B cell (primary cell): ENCODE measurements at regions not wholly inside any gene's neighbourhood (a gene's known extent, or its start where the extent isn't known, plus 50 kb on each side); places are given as distances from the start of the nearest gene placed in this dataset.

ENCODE experiments used
- ATAC-seq: fragments of 200-7000 bp; cut with Tn5 transposase; one replicate; pipeline ENCODE4 v1.10.0; 2021; ENCODE audit warnings: low read depth, mild to moderate bottlenecking, moderate number of reproducible peaks, moderate library complexity
- CTCF ChIA-PET: fragments of 350-600 bp; sonication (Branson Sonifier 250); formaldehyde crosslinking; loops from one replicate; lab custom pipeline; 2021; ENCODE audit warnings: antibody characterized with exemption, inconsistent platforms; lab: Charles Lee
- POLR2A ChIA-PET: fragments of 350-600 bp; sonication (Branson Sonifier 250); formaldehyde crosslinking; loops from one replicate; lab custom pipeline; 2021; ENCODE audit warnings: antibody characterized with exemption; lab: Charles Lee
- DNase-seq: peaks from one replicate; pipeline ENCODE4 v3.0.0; 2013
- H2AFZ ChIP-seq: 2 replicates; pipeline ENCODE4 v1.6.1; 2012; ENCODE audit warnings: mild to moderate bottlenecking, low read depth, low read length; ENCODE audit not compliant: insufficient read depth, poor library complexity, severe bottlenecking
- H3K27ac ChIP-seq, 2 donors: 1 replicate in 1 of 2; 2 replicates in 1 of 2; pipeline ENCODE4 v1.5.1; 2012 to 2013; ENCODE audit warnings: low read length in 2 of 2, mild to moderate bottlenecking in 2 of 2, moderate library complexity in 1 of 2
- H3K27me3 ChIP-seq, 4 experiments: fragments of 200-600 bp in 1 of 4; sonication (generic) in 1 of 4; replicated peaks in 1 of 4; 1 replicate in 2 of 4; 2 replicates in 2 of 4; pipeline versions ENCODE4 v1.6.1 to v1.7.0; 2013 to 2016; ENCODE audit warnings: low read length in 3 of 4, mild to moderate bottlenecking in 2 of 4, mixed read lengths in 1 of 4, moderate library complexity in 1 of 4; ENCODE audit not compliant: insufficient read depth in 4 of 4, control insufficient read depth in 3 of 4; ENCODE audit errors: control extremely low read depth in 1 of 4
- H3K36me3 ChIP-seq, 2 experiments: replicated peaks in 1 of 2; 1 replicate in 1 of 2; 2 replicates in 1 of 2; pipeline versions ENCODE4 v1.6.1 to v1.7.1; 2013; ENCODE audit warnings: low read length in 1 of 2; ENCODE audit not compliant: insufficient read depth in 2 of 2, control insufficient read depth in 1 of 2; ENCODE audit errors: control extremely low read depth in 1 of 2, extremely low read depth in 1 of 2
- H3K4me1 ChIP-seq, 2 donors: fragments of 200-600 bp in 1 of 2; sonication (generic) in 1 of 2; 1 replicate in 1 of 2; 2 replicates in 1 of 2; pipeline versions ENCODE4 v1.5.1 to v1.6.1; 2013 to 2017; ENCODE audit warnings: low read length in 2 of 2; ENCODE audit not compliant: control insufficient read depth in 2 of 2, insufficient read depth in 2 of 2
- H3K4me2 ChIP-seq: replicated peaks from 2 replicates; pipeline ENCODE3; 2012; ENCODE audit warnings: mild to moderate bottlenecking, low read depth, low read length; ENCODE audit not compliant: poor library complexity, severe bottlenecking
- H3K4me3 ChIP-seq, 5 experiments: fragments of 200-600 bp in 1 of 5; sonication (generic) in 1 of 5; 1 replicate in 3 of 5; 2 replicates in 2 of 5; pipeline versions ENCODE4 v1.5.1 to v1.7.0; 2011 to 2016; ENCODE audit warnings: low read length in 4 of 5, mild to moderate bottlenecking in 4 of 5, low read depth in 2 of 5, control low read depth in 1 of 5, moderate library complexity in 1 of 5; ENCODE audit not compliant: insufficient read depth in 1 of 5; ENCODE audit errors: control extremely low read depth in 1 of 5, extremely low read depth in 1 of 5
- H3K79me2 ChIP-seq: fragments of 200-600 bp; sonication (generic); one replicate; pipeline ENCODE4 v1.6.0; 2016; ENCODE audit warnings: low read length; ENCODE audit not compliant: control insufficient read depth, insufficient read depth
- H3K9ac ChIP-seq: fragments of 200-600 bp; sonication (generic); 2 replicates; pipeline ENCODE4 v1.6.1; 2017; ENCODE audit warnings: mild to moderate bottlenecking, low read length, moderate library complexity
- H3K9me3 ChIP-seq, 3 donors: one replicate each; pipeline versions ENCODE4 v1.6.1 to v1.7.1; 2013; ENCODE audit warnings: low read length in 2 of 3; ENCODE audit not compliant: control insufficient read depth in 2 of 3, insufficient read depth in 1 of 3; ENCODE audit errors: control extremely low read depth in 1 of 3
- H4K20me1 ChIP-seq: 2 replicates; pipeline ENCODE4 v1.6.0; 2012; ENCODE audit warnings: mild to moderate bottlenecking, low read length; ENCODE audit not compliant: insufficient read depth, control insufficient read depth, poor library complexity, severe bottlenecking
- H3K27ac Mint-ChIP-seq: one replicate; pipeline ENCODE4 v1.8.0; 2021; ENCODE audit warnings: mixed read lengths
- H3K27me3 Mint-ChIP-seq: one replicate; pipeline ENCODE4 v1.8.0; 2021; ENCODE audit warnings: mixed read lengths
- H3K4me1 Mint-ChIP-seq: one replicate; pipeline ENCODE4 v1.8.0; 2021; ENCODE audit warnings: mixed read lengths
- H3K4me3 Mint-ChIP-seq: one replicate; pipeline ENCODE4 v1.8.0; 2021; ENCODE audit warnings: mixed read lengths
- H3K9me3 Mint-ChIP-seq: one replicate; pipeline ENCODE4 v1.8.0; 2022; ENCODE audit warnings: mixed read lengths; ENCODE audit not compliant: insufficient read depth
- EZH2 ChIP-seq: IDR thresholded peaks from 2 replicates; pipeline ENCODE4 v1.6.1; 2012; ENCODE audit warnings: borderline replicate concordance, low read depth, mild to moderate bottlenecking, moderate library complexity, low read length; ENCODE audit not compliant: insufficient read depth, poor library complexity, severe bottlenecking
- WGBS: methylation state at CpG from one replicate; pipeline ENCODE4 v1.1.5; 2013; ENCODE audit warnings: missing lambda C conversion rate; ENCODE audit not compliant: insufficient coverage; 5-methylcytosine and 5-hydroxymethylcytosine counted together
- intact Hi-C: fragments of 100-400 bp; cut with micrococcal nuclease; formaldehyde crosslinking; loops from one replicate; pipeline ENCODE4 v1.10.0; 2022
- TF ChIP-seq, protein P1 (sequence below): fragments of 200-600 bp; IDR thresholded peaks from one replicate; pipeline ENCODE4 v1.8.0; 2022; ENCODE audit warnings: antibody characterized with exemption, mild to moderate bottlenecking

DNA sequence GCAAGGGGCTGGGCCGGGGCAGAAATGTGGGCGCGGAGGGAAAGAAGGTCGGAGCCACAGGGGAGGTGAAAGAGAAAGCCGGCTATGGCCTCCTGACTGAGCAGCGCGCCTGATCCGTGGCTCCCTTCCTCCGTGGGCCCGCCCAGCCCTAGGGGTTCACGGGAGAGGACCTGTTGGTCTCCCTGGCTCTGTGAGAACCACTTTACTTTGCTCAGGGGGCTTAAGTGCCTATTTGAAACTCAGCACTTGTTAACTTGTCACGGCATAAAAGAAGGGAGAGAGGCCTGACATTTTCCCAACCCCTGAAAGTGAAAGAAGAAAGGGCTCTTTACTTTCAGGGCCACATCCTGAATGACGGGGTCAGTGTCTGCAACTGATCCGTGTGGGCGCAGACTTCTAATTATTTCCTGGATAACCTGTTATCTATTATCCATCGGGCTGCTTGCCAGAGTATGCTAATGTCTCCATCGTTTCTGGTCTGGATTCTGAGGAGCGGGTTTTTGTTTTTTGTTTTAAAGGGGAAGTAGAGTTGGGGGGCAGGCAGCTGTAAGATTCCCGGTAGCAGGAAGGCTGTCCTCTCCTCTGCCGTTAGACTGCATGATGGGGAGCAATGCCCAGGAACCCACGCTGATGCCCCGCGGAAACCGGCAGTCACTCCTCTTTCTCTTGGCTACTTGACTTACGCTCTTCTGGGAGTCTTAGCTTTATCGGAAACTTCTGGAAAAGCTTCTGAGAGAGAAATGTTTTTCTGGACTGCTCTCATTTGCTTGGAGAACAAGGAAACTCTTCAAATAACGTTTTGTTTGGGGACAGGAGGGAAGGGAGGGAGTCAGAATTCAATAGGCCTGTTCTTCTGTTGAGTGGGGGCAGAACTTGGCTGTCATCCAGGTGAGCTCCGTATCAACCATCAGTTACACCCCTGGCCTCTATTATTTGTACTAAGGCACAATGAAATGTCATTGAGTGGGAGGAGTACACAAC lies 127.7 kb upstream of the MAX start:
- H3K27ac Mint-ChIP-seq: peak overlapping the region; percentile 95
- Histone ChIP-seq H3K27me3 (no peaks in the 10 kb centered on the region), H3K9ac (peak overlapping the region; percentile 56), H4K20me1 (no peaks in the 10 kb centered on the region), H3K27ac (peak overlapping the region; percentile 74 to 83), H2AFZ (peak overlapping the region; percentile 68), H3K4me2 (peak overlapping the region; percentile 71), H3K9me3 (peaks cover 0 to 6% (median 0%) of the 10 kb centered on the region in 3 donors), H3K79me2 (no peaks in the 10 kb centered on the region), H3K4me1 (peaks cover 63 to 71% of the 10 kb centered on the region in 2 donors), H3K36me3 (no peaks in the 10 kb centered on the region), H3K4me3 (peak overlapping the region; percentile 36 to 60 (median 58))
- H3K27me3 Mint-ChIP-seq: no peaks in the 10 kb centered on the region
- ATAC-seq: peak; percentile 50
- WGBS: 32% methylated on average over 19 of the region's 28 CpGs
- CTCF ChIA-PET: interaction anchor here (0.6 to 12.1 kb wide), 15 partner anchors 10 to 594 kb away, joined by 3 to 135 read pairs (median 4); partner anchors contain the start of gene FUT8
- DNase-seq: peak; percentile 59
- POLR2A ChIA-PET: interaction anchor here (0.6 to 2.3 kb wide), 6 partner anchors 23 to 184 kb away, joined by 3 to 12 read pairs (median 6); no protein-coding TSS in a partner anchor
- intact Hi-C loops: loop anchor here (2.0 to 5.0 kb wide), 3 partner anchors 38 to 128 kb away; partner anchors contain the start of gene MAX
- peak overlapping the region; percentile 90 for H3K4me3 Mint-ChIP-seq
- no peaks in the 10 kb centered on the region for H3K9me3 Mint-ChIP-seq
- H3K4me1 Mint-ChIP-seq: peaks cover 59% of the 10 kb centered on the region
- TF ChIP-seq EZH2: no peak
- TF ChIP-seq, protein P1, sequence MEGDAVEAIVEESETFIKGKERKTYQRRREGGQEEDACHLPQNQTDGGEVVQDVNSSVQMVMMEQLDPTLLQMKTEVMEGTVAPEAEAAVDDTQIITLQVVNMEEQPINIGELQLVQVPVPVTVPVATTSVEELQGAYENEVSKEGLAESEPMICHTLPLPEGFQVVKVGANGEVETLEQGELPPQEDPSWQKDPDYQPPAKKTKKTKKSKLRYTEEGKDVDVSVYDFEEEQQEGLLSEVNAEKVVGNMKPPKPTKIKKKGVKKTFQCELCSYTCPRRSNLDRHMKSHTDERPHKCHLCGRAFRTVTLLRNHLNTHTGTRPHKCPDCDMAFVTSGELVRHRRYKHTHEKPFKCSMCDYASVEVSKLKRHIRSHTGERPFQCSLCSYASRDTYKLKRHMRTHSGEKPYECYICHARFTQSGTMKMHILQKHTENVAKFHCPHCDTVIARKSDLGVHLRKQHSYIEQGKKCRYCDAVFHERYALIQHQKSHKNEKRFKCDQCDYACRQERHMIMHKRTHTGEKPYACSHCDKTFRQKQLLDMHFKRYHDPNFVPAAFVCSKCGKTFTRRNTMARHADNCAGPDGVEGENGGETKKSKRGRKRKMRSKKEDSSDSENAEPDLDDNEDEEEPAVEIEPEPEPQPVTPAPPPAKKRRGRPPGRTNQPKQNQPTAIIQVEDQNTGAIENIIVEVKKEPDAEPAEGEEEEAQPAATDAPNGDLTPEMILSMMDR: no peak
